ENCODE measurements at regions not wholly inside any gene's neighbourhood (a gene's known extent, or its start where the extent isn't known, plus 50 kb on each side); places are given as distances from the start of the nearest gene placed in this dataset.

GRCh38 chr4:10832806-10833628, 148.4 kb upstream of the CLNK start:
- TF ChIP-seq CTCF (IDR thresholded peaks at IDR 0.05) (no peak), EP300 (IDR thresholded peaks at IDR 0.05) (no peak), POLR2A (IDR thresholded peaks at IDR 0.05) (no peak)

Data from upper lobe of left lung (tissue), 4 donors.